ENCODE measurements at regions not wholly inside any gene's neighbourhood (a gene's known extent, or its start where the extent isn't known, plus 50 kb on each side); places are given as distances from the start of the nearest gene placed in this dataset.

DNA sequence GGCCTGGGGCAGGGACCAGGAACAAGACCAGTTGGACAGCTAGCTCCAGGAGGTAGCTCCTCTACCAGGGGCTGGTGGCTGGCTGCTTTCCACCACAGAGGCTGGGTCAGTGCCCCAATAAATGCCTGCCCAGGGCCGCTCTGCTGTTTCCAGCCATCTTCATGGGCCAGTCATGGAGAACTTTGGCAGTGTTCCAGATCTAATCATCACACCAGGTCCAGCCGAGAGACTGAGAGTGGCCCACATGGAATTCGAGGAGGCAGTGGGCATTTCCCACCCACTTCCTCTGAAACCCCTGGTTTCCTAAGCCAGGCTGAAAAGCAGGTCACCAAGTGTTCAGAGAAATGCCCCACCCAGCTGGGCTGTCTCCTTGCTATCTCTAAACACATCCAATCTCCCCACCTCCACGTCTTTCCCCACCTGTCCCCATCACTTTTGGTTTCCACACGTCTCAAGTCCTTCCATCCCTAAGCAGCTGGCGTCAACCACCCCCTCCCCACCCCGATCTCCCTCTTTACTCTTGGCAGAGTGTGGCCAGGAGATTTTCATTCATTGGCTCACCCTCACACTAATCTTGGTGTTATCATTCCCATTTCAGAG lies 190.0 kb upstream of the LINGO1 start:
- TF ChIP-seq CTCF (IDR thresholded peaks at IDR 0.05) (no peak), POLR2A (IDR thresholded peaks at IDR 0.05) (no peak)

Data from esophagus squamous epithelium (tissue), 4 donors.